GM12878 (cell line): ENCODE measurements at regions not wholly inside any gene's neighbourhood (a gene's known extent, or its start where the extent isn't known, plus 50 kb on each side); places are given as distances from the start of the nearest gene placed in this dataset.

ENCODE experiments used
- BCL3 ChIP-seq: IDR thresholded peaks from 2 replicates; pipeline ENCODE4 v1.6.1; 2011; ENCODE audit warnings: borderline replicate concordance, low read depth, mild to moderate bottlenecking, moderate library complexity, low read length; ENCODE audit not compliant: insufficient read depth, poor library complexity, severe bottlenecking
- BMI1 ChIP-seq: fragments of 450-650 bp; IDR thresholded peaks from 2 replicates; pipeline ENCODE4 v1.6.1; 2016; ENCODE audit warnings: mild to moderate bottlenecking, moderate library complexity, borderline replicate concordance
- CBFB ChIP-seq: IDR thresholded peaks from 2 replicates; pipeline ENCODE4 v1.6.1; 2016; ENCODE audit warnings: antibody characterized with exemption, low read depth
- CREM ChIP-seq: IDR thresholded peaks from 2 replicates; pipeline ENCODE4 v1.6.1; 2014; ENCODE audit warnings: antibody characterized with exemption, low read depth
- DPF2 ChIP-seq: fragments of 450-650 bp; IDR thresholded peaks from 2 replicates; pipeline ENCODE4 v1.6.1; 2017; ENCODE audit warnings: mild to moderate bottlenecking
- E2F4 ChIP-seq: IDR thresholded peaks from 2 replicates; pipeline ENCODE4 v1.6.1; 2012; ENCODE audit warnings: low read depth, low read length, improper control_type of control experiment
- E4F1 ChIP-seq: fragments of 450-650 bp; IDR thresholded peaks from 2 replicates; pipeline ENCODE4 v1.6.1; 2018; ENCODE audit warnings: borderline replicate concordance, mild to moderate bottlenecking; ENCODE audit not compliant: partially characterized antibody
- EED ChIP-seq: sonication (generic); IDR thresholded peaks from 2 replicates; pipeline ENCODE4 v1.6.1; 2016; ENCODE audit warnings: antibody characterized with exemption, low read depth
- ELK1 ChIP-seq: IDR thresholded peaks from 2 replicates; pipeline ENCODE4 v1.6.1; 2012; ENCODE audit warnings: low read depth, low read length, improper control_type of control experiment
- IKZF2 ChIP-seq, 2 experiments: fragments of 450-650 bp; IDR thresholded peaks; 2 replicates each; pipeline ENCODE4 v1.6.1; 2017; ENCODE audit warnings: mild to moderate bottlenecking in 2 of 2, moderate library complexity in 2 of 2
- IRF4 ChIP-seq: IDR thresholded peaks from 2 replicates; pipeline ENCODE4 v1.6.1; 2011; ENCODE audit warnings: low read depth, low read length
- LARP7 ChIP-seq: fragments of 450-650 bp; IDR thresholded peaks from 2 replicates; pipeline ENCODE4 v1.6.1; 2017; ENCODE audit warnings: mild to moderate bottlenecking
- MXI1 ChIP-seq: fragments of 150-350 bp; IDR thresholded peaks from 2 replicates; pipeline ENCODE4 v1.6.1; 2011; ENCODE audit warnings: low read depth, mild to moderate bottlenecking, inconsistent platforms, low read length, improper control_type of control experiment
- MYC ChIP-seq: IDR thresholded peaks from 2 replicates; pipeline ENCODE4 v1.6.1; 2011; ENCODE audit warnings: mild to moderate bottlenecking, low read length, moderate library complexity, inconsistent platforms; ENCODE audit not compliant: insufficient read depth, insufficient replicate concordance, insufficient read length, severe bottlenecking
- NKRF ChIP-seq: fragments of 450-650 bp; conservative IDR thresholded peaks from 2 replicates; pipeline ENCODE4 v1.6.1; 2017; ENCODE audit warnings: mild to moderate bottlenecking, moderate library complexity
- POLR2A ChIP-seq: IDR thresholded peaks from 2 replicates; pipeline ENCODE4 v1.6.1; 2011; ENCODE audit warnings: low read depth, mild to moderate bottlenecking, low read length
- RAD51 ChIP-seq: fragments of 450-650 bp; IDR thresholded peaks from 2 replicates; pipeline ENCODE4 v1.6.1; 2016; ENCODE audit warnings: moderate library complexity, mild to moderate bottlenecking, inconsistent platforms
- RCOR1 ChIP-seq: conservative IDR thresholded peaks from 2 replicates; pipeline ENCODE4 v1.6.1; 2012; ENCODE audit warnings: low read depth, low read length, improper control_type of control experiment
- RFX5 ChIP-seq: IDR thresholded peaks from 2 replicates; pipeline ENCODE4 v1.6.1; 2011; ENCODE audit warnings: low read depth, low read length, improper control_type of control experiment
- SP1 ChIP-seq: IDR thresholded peaks from one replicate; pipeline ENCODE4 v1.6.1; 2011; ENCODE audit warnings: low read depth, low read length
- SRF ChIP-seq, 2 experiments: IDR thresholded peaks; 2 replicates each; pipeline ENCODE4 v1.6.1; 2011; ENCODE audit warnings: low read depth in 2 of 2, low read length in 2 of 2, mild to moderate bottlenecking in 1 of 2, moderate library complexity in 1 of 2
- YY1 ChIP-seq: IDR thresholded peaks from 2 replicates; pipeline ENCODE4 v1.6.1; 2011; ENCODE audit warnings: low read depth, mild to moderate bottlenecking, low read length
- ZNF384 ChIP-seq: IDR thresholded peaks from 2 replicates; pipeline ENCODE4 v1.6.1; 2012; ENCODE audit warnings: low read depth, mild to moderate bottlenecking, low read length, improper control_type of control experiment, borderline replicate concordance

- no peak for TF ChIP-seq E4F1
- TF ChIP-seq BMI1, result peak; percentile 92
- peak; percentile 73 for TF ChIP-seq SP1
- peak; percentile 95 for TF ChIP-seq BCL3
- peak; percentile 93; the same call in 1 of the 2 replicates for TF ChIP-seq RCOR1
- peak; percentile 94 for TF ChIP-seq CREM
- peak in 1 of 2 experiments; percentile 52; a peak in 1 of 4 replicates for TF ChIP-seq SRF (IDR thresholded peaks at IDR 0.05; ENCODE audit: low read depth in 2 of 2, low read length in 2 of 2)
- peak; percentile 97 to 98 for TF ChIP-seq IKZF2 (IDR thresholded peaks at IDR 0.05)
- TF ChIP-seq MXI1, result peak; percentile 85
- no peak for TF ChIP-seq ELK1
- TF ChIP-seq MYC, result no peak
- TF ChIP-seq YY1, result peak; percentile 43; the same call in 1 of the 2 replicates
- peak; percentile 99 for TF ChIP-seq DPF2
- no peak for TF ChIP-seq POLR2A
- TF ChIP-seq ZNF384, result peak; percentile 92
- peak; percentile 98 for TF ChIP-seq CBFB
- TF ChIP-seq RAD51, result peak; percentile 31
- TF ChIP-seq NKRF, result 0 out of 2 replicates have a peak, but pooled peaks have one; percentile 11
- peak; percentile 49; the same call in 1 of the 2 replicates for TF ChIP-seq RFX5
- TF ChIP-seq LARP7, result no peak
- TF ChIP-seq IRF4, result peak; percentile 96
- peak; percentile 95 for TF ChIP-seq EED
- TF ChIP-seq E2F4, result no peak
Measured at GRCh38 chr7:121530227-121531174, 134.4 kb upstream of the FAM3C start (continued).
